DMS153 treated with DMSO at 0.1 percent for 48 hours (cell line): ENCODE measurements at regions not wholly inside any gene's neighbourhood (a gene's known extent, or its start where the extent isn't known, plus 50 kb on each side); places are given as distances from the start of the nearest gene placed in this dataset.

Experiments used
- DNase-seq: peaks from one replicate; lab custom pipeline; 2025; ENCODE audit not compliant: unreplicated experiment; lab: John Stamatoyannopoulos, UW

- no peak for DNase-seq
These were observed 104.5 kb downstream of the RBM43 start for GRCh38 chr2:151157000-151157735.

- no peak for DNase-seq
These were observed 105.2 kb downstream of the RBM43 start for GRCh38 chr2:151156431-151156830.

- no peak for DNase-seq
These were observed 108.1 kb downstream of the RBM43 start for GRCh38 chr2:151153601-151154000.

- DNase-seq, result no peak
These were observed 111.0 kb downstream of the RBM43 start for GRCh38 chr2:151150331-151151320.

GRCh38 chr2:151138507-151138906, 123.2 kb downstream of the RBM43 start:
- no peak for DNase-seq

GRCh38 chr2:151137526-151137925, 124.1 kb downstream of the RBM43 start:
- DNase-seq, result no peak

- no peak for DNase-seq
These were observed 141.7 kb downstream of the RBM43 start for GRCh38 chr2:151120011-151120410.

- DNase-seq, result no peak
These were observed 142.3 kb downstream of the RBM43 start for GRCh38 chr2:151119374-151119773.

GRCh38 chr2:151118269-151118668, 143.4 kb downstream of the RBM43 start:
- no peak for DNase-seq

GRCh38 chr2:151114874-151115273, 146.8 kb downstream of the RBM43 start:
- no peak for DNase-seq

GRCh38 chr2:151113318-151113717, 148.3 kb downstream of the RBM43 start:
- no peak for DNase-seq

- no peak for DNase-seq
These were observed 149.9 kb downstream of the RBM43 start for GRCh38 chr2:151111599-151112278.

GRCh38 chr2:151106805-151107506, 154.7 kb downstream of the RBM43 start:
- DNase-seq, result no peak

- DNase-seq, result no peak
These were observed 158.1 kb downstream of the RBM43 start for GRCh38 chr2:151103551-151103950.

GRCh38 chr2:151102226-151102625, 159.4 kb downstream of the RBM43 start:
- DNase-seq, result no peak

GRCh38 chr2:151098841-151099240, 162.8 kb downstream of the RBM43 start:
- DNase-seq, result no peak

- DNase-seq, result no peak
These were observed 163.8 kb downstream of the RBM43 start for GRCh38 chr2:151097895-151098294.

- DNase-seq, result no peak
These were observed 164.5 kb downstream of the RBM43 start for GRCh38 chr2:151097128-151097527.

GRCh38 chr2:151096235-151096634, 165.4 kb downstream of the RBM43 start:
- no peak for DNase-seq

- DNase-seq, result no peak
These were observed 166.2 kb downstream of the RBM43 start for GRCh38 chr2:151095463-151095862.

GRCh38 chr2:151091583-151091982, 170.1 kb downstream of the RBM43 start:
- DNase-seq, result no peak
